NCI-H2227 (cell line): ENCODE measurements at regions not wholly inside any gene's neighbourhood (a gene's known extent, or its start where the extent isn't known, plus 50 kb on each side); places are given as distances from the start of the nearest gene placed in this dataset.

Source experiments
- DNase-seq: peaks from one replicate; lab custom pipeline; 2025; ENCODE audit not compliant: unreplicated experiment; lab: John Stamatoyannopoulos, UW

DNA sequence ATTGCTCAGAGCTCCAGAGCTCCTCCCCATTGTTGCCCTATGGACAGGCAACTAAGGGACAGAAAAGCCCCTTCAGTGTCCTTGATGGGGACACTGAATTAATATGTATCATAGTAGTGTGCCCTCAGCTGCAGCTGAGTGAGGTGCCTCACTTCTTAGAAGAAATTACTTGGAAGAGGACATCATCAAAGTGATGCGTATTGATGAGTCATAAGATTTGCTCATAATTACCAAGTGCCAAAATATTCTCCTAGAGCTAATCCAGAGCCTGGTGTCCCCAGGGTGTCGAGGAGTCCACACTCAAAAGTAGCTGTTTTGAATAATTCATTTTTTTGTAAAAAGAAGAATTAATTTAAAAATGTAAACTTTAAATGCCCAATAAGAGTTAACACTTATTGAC is 200.7 kb upstream of the SEMA6D start:
- no peak for DNase-seq

DNA sequence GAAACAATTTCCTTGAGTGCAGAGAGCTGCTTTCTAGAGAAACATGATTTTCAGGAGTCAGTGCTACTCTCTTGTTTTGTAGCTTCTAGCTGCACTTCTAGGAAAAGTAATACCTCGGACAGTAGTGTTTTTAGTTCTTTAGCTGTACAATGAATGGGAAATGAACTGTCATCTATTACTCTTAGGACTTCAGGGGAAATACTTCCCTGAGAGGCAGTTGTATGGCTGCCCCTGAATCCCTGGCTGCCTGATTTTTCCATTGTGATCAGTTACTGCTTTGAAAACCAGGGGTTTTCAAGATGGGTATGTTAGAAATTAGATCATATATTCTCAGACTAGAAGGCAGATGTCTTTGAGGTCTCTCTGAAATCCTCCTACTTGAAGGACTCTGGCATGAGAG is 200.3 kb upstream of the SEMA6D start:
- no peak for DNase-seq

- no peak for DNase-seq
Measured at GRCh38 chr15:47517737-47518136, 199.6 kb upstream of the SEMA6D start.

GRCh38 chr15:47523681-47524475 is 193.4 kb upstream of the SEMA6D start:
- DNase-seq = no peak

- DNase-seq = no peak
Measured at GRCh38 chr15:47529241-47529640, 188.1 kb upstream of the SEMA6D start.

GRCh38 chr15:47534673-47535072 is 182.6 kb upstream of the SEMA6D start:
- DNase-seq = no peak

DNA sequence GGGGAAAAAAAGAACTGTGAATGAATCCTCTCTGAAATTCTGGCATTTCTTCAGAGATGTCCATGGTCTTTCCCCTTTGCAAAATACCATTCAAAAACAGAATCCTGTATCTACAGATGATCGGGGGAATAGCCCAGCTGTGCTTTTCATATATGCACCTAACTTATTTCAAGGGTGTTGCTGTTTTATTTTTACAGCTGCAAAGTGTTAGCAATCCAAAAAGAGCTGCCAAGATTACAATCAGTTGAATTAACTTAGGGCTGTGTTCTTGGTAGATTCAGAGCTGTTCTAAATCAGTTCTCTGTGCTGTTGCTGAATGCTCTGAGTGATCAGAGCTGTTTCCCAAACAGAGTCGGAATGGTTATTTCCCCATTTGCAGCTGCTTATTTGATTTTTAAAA is 175.7 kb upstream of the SEMA6D start:
- no peak for DNase-seq

DNA sequence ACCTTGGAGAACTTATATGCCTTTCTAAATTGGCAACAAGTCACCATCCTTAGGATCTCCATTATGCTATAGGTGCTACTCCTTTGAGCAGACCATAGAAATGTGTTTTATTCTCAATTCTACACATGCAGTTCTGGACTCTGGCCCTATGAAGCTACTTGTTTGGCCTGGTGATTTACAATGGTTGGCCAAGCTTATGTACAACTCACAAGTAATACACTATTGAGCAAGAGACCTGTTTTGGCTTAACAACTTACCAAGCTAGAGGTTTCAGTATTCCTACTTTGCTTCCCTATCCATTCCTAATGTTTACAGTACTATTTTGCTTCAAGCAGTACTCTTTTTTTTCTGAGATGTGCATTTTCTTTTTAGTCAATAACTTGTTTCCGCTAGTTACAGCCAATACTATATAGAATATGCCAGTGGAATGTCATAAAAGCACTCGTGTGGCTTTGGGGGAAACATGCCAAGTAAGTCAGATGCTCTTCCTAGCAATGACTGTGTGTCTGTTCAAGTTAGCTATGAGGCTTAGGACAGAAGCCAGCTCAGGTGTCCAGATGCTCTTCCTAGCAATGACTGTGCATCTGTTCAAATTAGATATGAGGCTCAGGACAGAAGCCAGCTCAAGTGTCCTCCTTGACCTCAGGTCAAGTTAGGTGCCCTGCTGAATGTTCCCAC is 174.9 kb upstream of the SEMA6D start:
- no peak for DNase-seq

DNA sequence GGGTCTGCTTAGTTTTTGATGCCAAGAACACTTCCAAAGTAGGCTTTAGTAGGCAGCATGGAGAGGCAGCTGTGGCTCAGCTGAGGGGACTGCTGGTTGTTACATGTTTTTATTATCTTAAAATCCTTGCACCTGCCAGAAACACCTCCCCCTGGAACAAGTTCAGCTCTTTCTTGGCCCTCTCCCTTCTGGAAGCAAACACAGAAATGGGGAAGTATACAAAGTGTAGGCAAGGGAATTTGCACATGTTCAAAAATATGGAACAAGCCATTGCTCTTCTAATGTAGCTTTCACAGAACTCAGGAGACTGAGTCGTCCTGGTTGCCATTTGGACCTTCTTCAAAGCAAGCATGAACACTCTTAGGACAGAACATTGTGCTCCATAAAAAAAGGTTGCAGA is 169.1 kb upstream of the SEMA6D start:
- DNase-seq = no peak

DNA sequence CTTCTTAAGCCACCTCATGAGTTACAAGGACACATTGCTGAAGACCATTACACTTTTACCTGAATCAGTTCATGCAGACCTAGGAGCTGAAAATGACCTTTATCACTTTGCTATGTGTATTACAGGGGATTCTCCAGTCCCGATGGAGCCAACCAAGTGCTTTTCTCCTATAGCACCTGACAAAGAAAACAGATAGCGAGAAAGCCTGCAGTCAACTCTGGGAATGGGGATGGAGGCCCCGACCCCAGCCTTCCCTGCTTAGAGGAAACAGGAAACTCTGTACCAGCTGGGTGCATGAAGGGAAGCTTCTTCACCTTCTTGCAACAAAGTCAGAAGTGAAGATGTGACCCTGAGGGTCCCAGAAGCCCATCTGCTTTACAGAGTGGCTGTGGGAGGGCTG is 168.3 kb upstream of the SEMA6D start:
- no peak for DNase-seq

- no peak for DNase-seq
Measured at GRCh38 chr15:47551079-47551478, 166.2 kb upstream of the SEMA6D start.

DNA sequence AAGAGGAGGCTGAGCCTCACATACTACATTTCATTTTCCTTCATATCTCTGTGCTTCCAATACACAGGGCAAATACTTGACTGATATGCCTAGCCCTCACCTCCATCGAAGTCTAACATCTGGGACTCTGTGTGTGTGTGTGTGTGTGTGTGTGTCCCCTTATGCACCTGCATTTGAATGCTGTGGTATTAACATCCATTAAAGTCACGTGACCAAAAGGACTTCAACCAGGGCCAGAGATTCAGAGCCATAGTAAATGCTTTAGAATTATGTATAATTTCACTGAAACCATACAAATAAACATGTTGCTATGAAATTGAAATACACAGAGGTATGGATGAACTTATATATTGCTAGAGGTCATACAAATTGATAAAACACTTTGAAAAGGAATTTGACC is 165.8 kb upstream of the SEMA6D start:
- DNase-seq = no peak

GRCh38 chr15:47552978-47553608 is 164.2 kb upstream of the SEMA6D start:
- DNase-seq = no peak

DNA sequence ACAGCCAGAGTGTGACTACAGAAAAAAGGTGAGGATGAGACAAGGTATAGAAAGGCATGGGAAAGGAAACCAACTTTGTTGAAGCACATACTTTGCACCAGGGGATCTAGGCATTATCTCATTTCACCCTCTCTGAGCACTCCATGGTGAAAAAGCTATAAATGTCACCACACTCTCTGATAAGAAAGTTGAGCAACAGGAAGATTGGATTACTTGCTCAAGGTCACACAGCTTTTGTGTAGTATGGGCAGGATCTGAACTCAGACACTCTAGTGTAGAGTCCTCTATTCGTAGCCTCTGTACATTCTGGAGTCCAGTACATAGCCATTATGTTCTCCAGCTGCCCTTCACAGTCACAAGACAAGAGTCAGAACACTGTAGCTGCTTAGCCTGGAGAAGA is 163.4 kb upstream of the SEMA6D start:
- no peak for DNase-seq

- no peak for DNase-seq
Measured at GRCh38 chr15:47561102-47561501, 156.2 kb upstream of the SEMA6D start.

DNA sequence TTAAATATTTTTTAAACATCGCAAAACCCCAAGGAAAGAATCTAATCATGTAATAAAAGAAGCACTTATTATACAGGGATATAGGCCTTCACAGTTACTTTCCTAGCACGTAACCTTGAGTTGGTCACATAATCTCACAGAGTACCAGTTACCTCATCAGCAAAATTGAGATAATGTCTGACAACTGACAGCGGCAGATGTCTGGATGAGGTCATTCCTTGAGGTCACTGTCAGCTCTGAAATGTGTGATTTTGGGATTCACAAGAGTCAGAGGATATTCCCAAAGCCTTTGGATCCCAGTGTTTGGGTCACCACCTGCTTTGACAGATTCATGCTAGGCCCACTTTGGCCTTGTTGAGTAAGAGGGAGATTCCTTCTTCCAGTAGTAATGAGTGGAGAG is 151.4 kb upstream of the SEMA6D start:
- DNase-seq = no peak

- no peak for DNase-seq
Measured at GRCh38 chr15:47566610-47567009, 150.7 kb upstream of the SEMA6D start.

DNA sequence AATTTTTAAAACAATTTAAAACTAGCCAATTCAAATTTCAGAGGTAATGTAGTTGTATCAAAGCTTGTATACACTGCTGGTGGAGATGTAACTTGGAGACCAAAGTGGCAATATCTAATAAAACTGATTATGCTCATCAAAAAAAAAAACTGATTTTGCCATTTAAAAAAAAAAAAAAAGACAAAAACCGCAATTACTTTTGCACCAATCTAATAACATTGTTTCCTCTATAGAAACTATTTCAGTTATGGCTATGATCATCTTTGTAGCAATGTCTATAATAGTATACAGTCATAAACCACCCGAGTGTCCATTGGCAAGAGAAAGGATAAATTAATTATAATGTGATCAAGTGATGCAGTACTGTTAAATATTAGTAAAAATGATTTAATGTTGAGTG is 149.3 kb upstream of the SEMA6D start:
- DNase-seq = no peak

DNA sequence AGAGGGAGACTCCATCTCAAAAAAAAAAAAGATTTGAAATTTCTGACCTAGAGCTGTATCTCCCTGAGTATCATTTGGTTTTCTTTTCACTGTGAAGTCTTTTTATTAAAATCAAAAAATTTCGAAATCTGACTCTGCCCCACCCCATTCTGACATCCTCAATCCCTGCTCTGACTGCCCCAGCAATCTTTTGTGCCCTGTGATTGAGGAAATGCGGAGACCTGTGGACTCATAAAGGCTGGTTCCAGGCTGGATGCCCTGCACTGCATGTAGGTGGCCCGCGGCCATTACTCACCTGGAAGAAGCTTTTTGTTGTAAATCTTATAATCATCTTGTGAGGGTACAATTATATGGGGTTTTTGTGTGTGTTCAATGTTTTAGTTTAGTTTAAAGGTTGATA is 147.3 kb upstream of the SEMA6D start:
- DNase-seq = no peak

- no peak for DNase-seq
Measured at GRCh38 chr15:47570451-47570850, 146.9 kb upstream of the SEMA6D start.

GRCh38 chr15:47570881-47571640 is 146.2 kb upstream of the SEMA6D start:
- no peak for DNase-seq

- DNase-seq = no peak
Measured at GRCh38 chr15:47573673-47574072, 143.6 kb upstream of the SEMA6D start.
